ENCODE measurements at regions not wholly inside any gene's neighbourhood (a gene's known extent, or its start where the extent isn't known, plus 50 kb on each side); places are given as distances from the start of the nearest gene placed in this dataset.
A peak's percentile ranks its signal among the peaks of the same experiment; 100 is the strongest.

DNA sequence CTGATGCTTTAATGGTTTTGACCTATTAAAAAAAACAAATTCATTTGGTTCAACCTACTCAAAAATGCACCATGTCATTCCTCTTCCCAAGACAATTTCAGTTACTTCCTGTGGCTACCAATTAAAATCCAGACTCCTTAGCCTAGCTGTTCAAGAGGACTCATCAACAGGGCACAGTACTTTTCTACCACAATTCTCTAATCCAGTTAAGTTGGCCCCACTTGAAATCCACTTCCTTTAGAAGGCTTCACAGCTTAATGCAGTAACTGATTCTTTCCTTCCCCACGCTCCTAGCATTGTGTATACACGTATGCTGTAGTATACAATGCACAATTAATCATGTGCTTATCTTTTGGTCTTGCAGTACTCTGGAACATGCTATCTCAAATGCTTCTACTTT lies 129.8 kb downstream of the UGT8 start:
- H3K9me3 ChIP-seq (replicated peaks; ENCODE audit: control insufficient read depth, insufficient read depth, low read length): no peaks in the 10 kb centered on the region
- no peak overlapping the region for H3K4me2 ChIP-seq (ENCODE audit: control insufficient read depth, insufficient read depth)
- no peaks in the 10 kb centered on the region for H3K79me2 ChIP-seq (ENCODE audit: control insufficient read depth, insufficient read depth, low read length)
- 0% methylated on average over 2 of the region's 2 CpGs for WGBS (ENCODE audit: insufficient coverage, insufficient replicate concordance, low lambda C conversion rate, missing lambda C conversion rate)
- no peak for DNase-seq (ENCODE audit: low read depth, low spot score)
- ChIA-PET RAD21 (ENCODE audit: unreplicated experiment) (no interaction called here), SMC1A (ENCODE audit: uncharacterized antibody, unreplicated experiment) (interaction anchor here (1.4 kb wide), 1 partner anchor 11 kb away, joined by 3 read pairs; no protein-coding TSS in a partner anchor), POLR2A (no interaction called here), CTCF (no interaction called here)
- BruUV-seq (replicated peaks): no TSS peak
- H3K27me3 ChIP-seq (replicated peaks in 1 of 2; ENCODE audit: control insufficient read depth in 2 of 2, insufficient read depth in 2 of 2, low read length in 1 of 2): no peaks in the 10 kb centered on the region
- no peaks in the 10 kb centered on the region for H3K36me3 ChIP-seq (ENCODE audit: control insufficient read depth in 2 of 2, insufficient read depth in 2 of 2, low read length in 1 of 2)
- peak; percentile 23 for FAIRE-seq
- in situ Hi-C loops (cut with MboI) (no loop called here), intact Hi-C loops (cut with micrococcal nuclease; ENCODE audit: unreplicated experiment) (no loop called here)
- no peak overlapping the region for H2AFZ ChIP-seq (ENCODE audit: control insufficient read depth, low read depth, low read length)
- H3K27ac ChIP-seq (ENCODE audit: control insufficient read depth, insufficient read depth): no peak overlapping the region
- no peaks in the 10 kb centered on the region for H3K4me1 ChIP-seq (ENCODE audit: control insufficient read depth, insufficient read depth, low read length)
- no peak overlapping the region for H3K4me3 ChIP-seq
- H4K20me1 ChIP-seq (ENCODE audit: control insufficient read depth, insufficient read depth): no peaks in the 10 kb centered on the region
- TF ChIP-seq RFX5 (IDR thresholded peaks at IDR 0.05; ENCODE audit: low read depth, low read length): no peak
- no peak for TF ChIP-seq HDGF (IDR thresholded peaks at IDR 0.05)
- TF ChIP-seq KAT2A (conservative IDR thresholded peaks at IDR 0.05; ENCODE audit: control insufficient read depth, low read depth, low read length): no peak
- TF ChIP-seq ESRRA (IDR thresholded peaks at IDR 0.05; ENCODE audit: low read length): no peak
- no peak for TF ChIP-seq GABPA (IDR thresholded peaks at IDR 0.05; ENCODE audit: low read depth)
- TF ChIP-seq CBFB (IDR thresholded peaks at IDR 0.05; ENCODE audit: low read depth): no peak
- no peak overlapping the region for H3K9ac ChIP-seq (ENCODE audit: control insufficient read depth, insufficient read depth, low read length)
- ATAC-seq: no peak

DNA sequence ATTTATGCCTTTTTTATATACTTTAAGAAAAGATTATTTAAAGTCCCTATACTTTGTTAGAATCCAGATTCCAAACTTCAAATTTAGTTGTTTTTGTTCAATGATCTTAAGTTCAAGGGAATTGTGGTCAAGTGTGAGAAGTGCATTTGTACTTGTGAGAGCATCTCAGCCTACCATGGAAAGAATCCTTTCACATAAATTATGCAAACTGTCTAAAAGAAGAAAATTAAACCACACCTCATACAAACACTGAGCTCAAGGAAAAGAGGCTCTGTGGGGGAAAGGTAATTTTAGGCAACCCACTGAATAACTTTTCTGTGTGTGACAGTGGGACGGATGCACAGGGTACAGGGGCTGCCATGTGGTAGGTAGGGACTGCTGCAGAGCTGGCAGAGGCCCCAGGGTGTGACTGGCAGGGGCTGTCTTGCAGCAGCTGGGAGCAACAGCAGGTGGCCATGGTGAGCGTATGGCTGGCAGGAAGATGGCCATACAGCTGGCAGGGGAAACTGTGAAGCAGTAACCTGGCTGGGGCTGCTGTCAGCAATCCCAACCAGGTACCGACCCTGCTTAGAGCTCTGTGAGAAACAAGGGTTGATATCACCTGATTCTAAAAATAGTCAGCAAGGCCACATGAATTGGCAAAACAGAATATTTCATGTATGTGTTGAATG lies 130.6 kb downstream of the UGT8 start:
- in situ Hi-C loops (cut with MboI): no loop called here
- Histone ChIP-seq H3K4me2 (ENCODE audit: control insufficient read depth, insufficient read depth) (no peak overlapping the region), H3K4me3 (no peak overlapping the region), H3K9me3 (replicated peaks; ENCODE audit: control insufficient read depth, insufficient read depth, low read length) (no peaks in the 10 kb centered on the region), H3K27ac (ENCODE audit: control insufficient read depth, insufficient read depth) (no peak overlapping the region), H3K9ac (ENCODE audit: control insufficient read depth, insufficient read depth, low read length) (no peak overlapping the region), H2AFZ (ENCODE audit: control insufficient read depth, low read depth, low read length) (no peak overlapping the region), H3K79me2 (ENCODE audit: control insufficient read depth, insufficient read depth, low read length) (no peaks in the 10 kb centered on the region), H3K4me1 (ENCODE audit: control insufficient read depth, insufficient read depth, low read length) (no peaks in the 10 kb centered on the region), H4K20me1 (ENCODE audit: control insufficient read depth, insufficient read depth) (no peaks in the 10 kb centered on the region), H3K36me3 (ENCODE audit: control insufficient read depth in 2 of 2, insufficient read depth in 2 of 2, low read length in 1 of 2) (no peaks in the 10 kb centered on the region), H3K27me3 (replicated peaks in 1 of 2; ENCODE audit: control insufficient read depth in 2 of 2, insufficient read depth in 2 of 2, low read length in 1 of 2) (no peaks in the 10 kb centered on the region)
- DNase-seq (ENCODE audit: low read depth, low spot score) (no peak), ATAC-seq (no peak; the same call in 2 of the 3 replicates), FAIRE-seq (no peak)
- 8% methylated on average over 3 of the region's 3 CpGs for WGBS (ENCODE audit: insufficient coverage, insufficient replicate concordance, low lambda C conversion rate, missing lambda C conversion rate)
- intact Hi-C loops (cut with micrococcal nuclease; ENCODE audit: unreplicated experiment): no loop called here
- ChIA-PET CTCF (no interaction called here), POLR2A (no interaction called here), RAD21 (ENCODE audit: unreplicated experiment) (no interaction called here), SMC1A (ENCODE audit: uncharacterized antibody, unreplicated experiment) (interaction anchor here (1.4 kb wide), 1 partner anchor 12 kb away, joined by 3 read pairs; no protein-coding TSS in a partner anchor)
- no TSS peak for BruUV-seq (replicated peaks)
- TF ChIP-seq, protein P1, sequence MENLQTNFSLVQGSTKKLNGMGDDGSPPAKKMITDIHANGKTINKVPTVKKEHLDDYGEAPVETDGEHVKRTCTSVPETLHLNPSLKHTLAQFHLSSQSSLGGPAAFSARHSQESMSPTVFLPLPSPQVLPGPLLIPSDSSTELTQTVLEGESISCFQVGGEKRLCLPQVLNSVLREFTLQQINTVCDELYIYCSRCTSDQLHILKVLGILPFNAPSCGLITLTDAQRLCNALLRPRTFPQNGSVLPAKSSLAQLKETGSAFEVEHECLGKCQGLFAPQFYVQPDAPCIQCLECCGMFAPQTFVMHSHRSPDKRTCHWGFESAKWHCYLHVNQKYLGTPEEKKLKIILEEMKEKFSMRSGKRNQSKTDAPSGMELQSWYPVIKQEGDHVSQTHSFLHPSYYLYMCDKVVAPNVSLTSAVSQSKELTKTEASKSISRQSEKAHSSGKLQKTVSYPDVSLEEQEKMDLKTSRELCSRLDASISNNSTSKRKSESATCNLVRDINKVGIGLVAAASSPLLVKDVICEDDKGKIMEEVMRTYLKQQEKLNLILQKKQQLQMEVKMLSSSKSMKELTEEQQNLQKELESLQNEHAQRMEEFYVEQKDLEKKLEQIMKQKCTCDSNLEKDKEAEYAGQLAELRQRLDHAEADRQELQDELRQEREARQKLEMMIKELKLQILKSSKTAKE (IDR thresholded peaks at IDR 0.05; ENCODE audit: low read depth, poor library complexity, severe bottlenecking): no peak
- TF ChIP-seq KAT2A (conservative IDR thresholded peaks at IDR 0.05; ENCODE audit: control insufficient read depth, low read depth, low read length): no peak
- TF ChIP-seq KDM1A (IDR thresholded peaks at IDR 0.05; ENCODE audit: borderline replicate concordance): no peak
- TF ChIP-seq NFYA (IDR thresholded peaks at IDR 0.05; ENCODE audit: borderline replicate concordance, low read depth, low read length): no peak
- TF ChIP-seq, protein P2, sequence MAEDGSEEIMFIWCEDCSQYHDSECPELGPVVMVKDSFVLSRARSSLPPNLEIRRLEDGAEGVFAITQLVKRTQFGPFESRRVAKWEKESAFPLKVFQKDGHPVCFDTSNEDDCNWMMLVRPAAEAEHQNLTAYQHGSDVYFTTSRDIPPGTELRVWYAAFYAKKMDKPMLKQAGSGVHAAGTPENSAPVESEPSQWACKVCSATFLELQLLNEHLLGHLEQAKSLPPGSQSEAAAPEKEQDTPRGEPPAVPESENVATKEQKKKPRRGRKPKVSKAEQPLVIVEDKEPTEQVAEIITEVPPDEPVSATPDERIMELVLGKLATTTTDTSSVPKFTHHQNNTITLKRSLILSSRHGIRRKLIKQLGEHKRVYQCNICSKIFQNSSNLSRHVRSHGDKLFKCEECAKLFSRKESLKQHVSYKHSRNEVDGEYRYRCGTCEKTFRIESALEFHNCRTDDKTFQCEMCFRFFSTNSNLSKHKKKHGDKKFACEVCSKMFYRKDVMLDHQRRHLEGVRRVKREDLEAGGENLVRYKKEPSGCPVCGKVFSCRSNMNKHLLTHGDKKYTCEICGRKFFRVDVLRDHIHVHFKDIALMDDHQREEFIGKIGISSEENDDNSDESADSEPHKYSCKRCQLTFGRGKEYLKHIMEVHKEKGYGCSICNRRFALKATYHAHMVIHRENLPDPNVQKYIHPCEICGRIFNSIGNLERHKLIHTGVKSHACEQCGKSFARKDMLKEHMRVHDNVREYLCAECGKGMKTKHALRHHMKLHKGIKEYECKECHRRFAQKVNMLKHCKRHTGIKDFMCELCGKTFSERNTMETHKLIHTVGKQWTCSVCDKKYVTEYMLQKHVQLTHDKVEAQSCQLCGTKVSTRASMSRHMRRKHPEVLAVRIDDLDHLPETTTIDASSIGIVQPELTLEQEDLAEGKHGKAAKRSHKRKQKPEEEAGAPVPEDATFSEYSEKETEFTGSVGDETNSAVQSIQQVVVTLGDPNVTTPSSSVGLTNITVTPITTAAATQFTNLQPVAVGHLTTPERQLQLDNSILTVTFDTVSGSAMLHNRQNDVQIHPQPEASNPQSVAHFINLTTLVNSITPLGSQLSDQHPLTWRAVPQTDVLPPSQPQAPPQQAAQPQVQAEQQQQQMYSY (CRISPR knock-in tag; IDR thresholded peaks at IDR 0.05): no peak
- no peak for TF ChIP-seq NR2C1 (IDR thresholded peaks at IDR 0.05)

All from GM12878 (cell line).